ENCODE measurements at regions not wholly inside any gene's neighbourhood (a gene's known extent, or its start where the extent isn't known, plus 50 kb on each side); places are given as distances from the start of the nearest gene placed in this dataset.

DNA sequence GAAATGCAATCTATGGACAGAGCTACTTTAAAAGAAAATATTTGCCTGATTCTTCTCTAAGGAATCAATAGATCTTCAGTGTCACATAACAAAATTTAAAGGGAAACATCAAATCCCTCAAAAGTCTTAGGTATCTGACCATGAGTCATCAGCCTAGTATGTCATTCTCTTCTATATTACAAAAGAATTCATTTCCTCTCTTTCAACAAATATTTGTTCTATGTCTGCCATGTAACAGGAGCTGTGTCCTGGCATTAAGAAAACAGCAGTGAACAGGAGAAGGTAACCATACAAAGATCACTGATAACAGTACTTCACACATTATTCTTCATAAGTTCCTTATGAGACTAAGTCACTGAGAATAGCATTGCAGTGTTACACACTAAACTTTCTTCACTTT lies 243.6 kb upstream of the DKK2 start:
- Histone ChIP-seq H3K9me3 (ENCODE audit: low read depth, low read length, poor library complexity, severe bottlenecking) (no peaks in the 10 kb centered on the region), H3K27ac (ENCODE audit: low read depth, low read length, poor library complexity, severe bottlenecking) (no peak overlapping the region), H3K4me3 (ENCODE audit: low read depth, low read length, poor library complexity, severe bottlenecking) (no peak overlapping the region), H3K36me3 (ENCODE audit: insufficient read depth, low read length, poor library complexity, severe bottlenecking) (no peaks in the 10 kb centered on the region), H3K27me3 (replicated peaks; ENCODE audit: insufficient read depth, low read depth, low read length, poor library complexity) (no peaks in the 10 kb centered on the region), H3K4me1 (ENCODE audit: insufficient read depth, low read length, poor library complexity, severe bottlenecking) (peaks cover 22% of the 10 kb centered on the region)
- intact Hi-C loops (cut with micrococcal nuclease; ENCODE audit: unreplicated experiment), result no loop called here
- no TSS peak for BruUV-seq (replicated peaks)
- DNase-seq (ENCODE audit: low spot score), result peak; percentile 42
- ChIA-PET POLR2A (ENCODE audit: low non-redundant PET) (interaction anchor here (0.6 kb wide), 1 partner anchor 108 kb away, joined by 4 read pairs; no protein-coding TSS in a partner anchor), CTCF (no interaction called here)
- TF ChIP-seq, protein P1, sequence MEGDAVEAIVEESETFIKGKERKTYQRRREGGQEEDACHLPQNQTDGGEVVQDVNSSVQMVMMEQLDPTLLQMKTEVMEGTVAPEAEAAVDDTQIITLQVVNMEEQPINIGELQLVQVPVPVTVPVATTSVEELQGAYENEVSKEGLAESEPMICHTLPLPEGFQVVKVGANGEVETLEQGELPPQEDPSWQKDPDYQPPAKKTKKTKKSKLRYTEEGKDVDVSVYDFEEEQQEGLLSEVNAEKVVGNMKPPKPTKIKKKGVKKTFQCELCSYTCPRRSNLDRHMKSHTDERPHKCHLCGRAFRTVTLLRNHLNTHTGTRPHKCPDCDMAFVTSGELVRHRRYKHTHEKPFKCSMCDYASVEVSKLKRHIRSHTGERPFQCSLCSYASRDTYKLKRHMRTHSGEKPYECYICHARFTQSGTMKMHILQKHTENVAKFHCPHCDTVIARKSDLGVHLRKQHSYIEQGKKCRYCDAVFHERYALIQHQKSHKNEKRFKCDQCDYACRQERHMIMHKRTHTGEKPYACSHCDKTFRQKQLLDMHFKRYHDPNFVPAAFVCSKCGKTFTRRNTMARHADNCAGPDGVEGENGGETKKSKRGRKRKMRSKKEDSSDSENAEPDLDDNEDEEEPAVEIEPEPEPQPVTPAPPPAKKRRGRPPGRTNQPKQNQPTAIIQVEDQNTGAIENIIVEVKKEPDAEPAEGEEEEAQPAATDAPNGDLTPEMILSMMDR (conservative IDR thresholded peaks at IDR 0.05; ENCODE audit: low read depth, low read length), result no peak
- TF ChIP-seq EZH2 (IDR thresholded peaks at IDR 0.05; ENCODE audit: borderline replicate concordance, low read depth, low read length, poor library complexity, severe bottlenecking), result no peak

DNA sequence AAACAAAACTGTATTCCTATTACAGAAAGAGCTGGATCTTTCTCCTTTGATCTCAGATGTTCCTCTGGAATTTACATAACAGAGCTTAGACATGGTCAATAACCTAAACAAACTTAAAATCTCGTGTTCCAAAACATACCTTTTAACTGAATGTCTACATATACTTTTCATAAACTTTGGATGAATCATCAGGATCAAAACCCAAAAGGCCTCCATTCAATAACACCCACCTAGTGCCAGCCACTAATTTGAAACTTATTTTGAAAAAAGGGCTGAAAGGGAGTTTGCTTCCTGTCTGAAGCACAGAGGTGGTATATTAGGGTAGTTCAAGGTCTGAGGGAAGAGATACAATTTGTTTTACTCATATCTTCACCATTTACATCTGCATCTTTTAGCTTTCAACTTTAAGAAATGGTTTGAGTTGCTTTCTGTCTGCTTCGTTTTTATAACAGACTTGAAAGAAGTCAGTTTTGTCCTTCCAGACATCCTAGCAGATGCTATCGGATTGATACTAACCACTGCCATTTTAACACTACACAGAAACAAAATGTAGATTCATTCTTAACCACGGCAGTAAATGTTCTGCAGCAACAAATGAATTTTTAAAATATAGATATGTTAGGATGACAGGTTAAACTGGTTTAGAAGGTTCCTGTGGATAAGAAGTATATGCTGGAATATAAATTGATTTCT lies 242.8 kb upstream of the DKK2 start:
- no peaks in the 10 kb centered on the region for H3K36me3 ChIP-seq (ENCODE audit: insufficient read depth, low read length, poor library complexity, severe bottlenecking)
- no TSS peak for BruUV-seq (replicated peaks)
- DNase-seq (ENCODE audit: low spot score), result no peak
- no peaks in the 10 kb centered on the region for H3K27me3 ChIP-seq (replicated peaks; ENCODE audit: insufficient read depth, low read depth, low read length, poor library complexity)
- H3K4me1 ChIP-seq (ENCODE audit: insufficient read depth, low read length, poor library complexity, severe bottlenecking), result peaks cover 20% of the 10 kb centered on the region
- H3K27ac ChIP-seq (ENCODE audit: low read depth, low read length, poor library complexity, severe bottlenecking), result no peak overlapping the region
- POLR2A ChIA-PET (ENCODE audit: low non-redundant PET), result no interaction called here
- intact Hi-C loops (cut with micrococcal nuclease; ENCODE audit: unreplicated experiment), result no loop called here
- H3K4me3 ChIP-seq (ENCODE audit: low read depth, low read length, poor library complexity, severe bottlenecking), result no peak overlapping the region
- H3K9me3 ChIP-seq (ENCODE audit: low read depth, low read length, poor library complexity, severe bottlenecking), result no peaks in the 10 kb centered on the region
- CTCF ChIA-PET, result no interaction called here
- no peak for TF ChIP-seq EZH2 (IDR thresholded peaks at IDR 0.05; ENCODE audit: borderline replicate concordance, low read depth, low read length, poor library complexity, severe bottlenecking)
- TF ChIP-seq, protein P1 (conservative IDR thresholded peaks at IDR 0.05; ENCODE audit: low read depth, low read length), result no peak

DNA sequence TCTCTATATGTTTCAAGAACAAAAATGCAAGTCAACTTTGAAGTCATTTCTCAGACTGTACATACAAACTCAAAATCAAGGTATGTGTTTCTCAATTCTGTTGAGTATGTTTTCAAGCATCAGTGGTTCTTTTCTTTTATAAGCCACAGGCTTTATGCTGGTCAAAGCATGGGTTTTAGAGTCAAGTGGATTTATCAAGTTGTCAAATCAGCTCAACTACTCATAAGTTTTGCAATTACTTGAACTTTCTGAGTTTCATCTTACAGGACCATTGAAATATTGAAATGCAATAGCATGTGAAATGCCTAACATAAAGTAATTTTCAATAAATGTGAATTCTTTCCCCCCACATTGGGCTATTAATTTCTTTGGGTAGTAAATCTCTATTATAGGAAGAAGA lies 239.9 kb upstream of the DKK2 start:
- intact Hi-C loops (cut with micrococcal nuclease; ENCODE audit: unreplicated experiment), result no loop called here
- BruUV-seq (replicated peaks), result no TSS peak

More for the DNA sequence above, 239.9 kb upstream of the DKK2 start:
- Histone ChIP-seq H3K27ac (ENCODE audit: low read depth, low read length, poor library complexity, severe bottlenecking) (no peak overlapping the region), H3K27me3 (replicated peaks; ENCODE audit: insufficient read depth, low read depth, low read length, poor library complexity) (no peaks in the 10 kb centered on the region), H3K4me3 (ENCODE audit: low read depth, low read length, poor library complexity, severe bottlenecking) (no peak overlapping the region), H3K4me1 (ENCODE audit: insufficient read depth, low read length, poor library complexity, severe bottlenecking) (peaks cover 11% of the 10 kb centered on the region), H3K9me3 (ENCODE audit: low read depth, low read length, poor library complexity, severe bottlenecking) (no peaks in the 10 kb centered on the region), H3K36me3 (ENCODE audit: insufficient read depth, low read length, poor library complexity, severe bottlenecking) (no peaks in the 10 kb centered on the region)
- CTCF ChIA-PET, result no interaction called here
- no peak for TF ChIP-seq EZH2 (IDR thresholded peaks at IDR 0.05; ENCODE audit: borderline replicate concordance, low read depth, low read length, poor library complexity, severe bottlenecking)
- TF ChIP-seq, protein P1 (conservative IDR thresholded peaks at IDR 0.05; ENCODE audit: low read depth, low read length), result no peak
- POLR2A ChIA-PET (ENCODE audit: low non-redundant PET), result no interaction called here
- no peak for DNase-seq (ENCODE audit: low spot score)

Data from A673 (cell line).